GM18909 (cell line): ENCODE measurements at regions not wholly inside any gene's neighbourhood (a gene's known extent, or its start where the extent isn't known, plus 50 kb on each side); places are given as distances from the start of the nearest gene placed in this dataset.

Experiments
- ATAC-seq: cut with Tn5 transposase; IDR thresholded peaks from one replicate; pipeline ENCODE4 v1.9.1; 2021; ENCODE audit warnings: mild to moderate bottlenecking; ENCODE audit not compliant: unreplicated experiment, poor library complexity

GRCh38 chr4:176440698-176441097 lies 120.9 kb downstream of the SPCS3 start:
- no peak for ATAC-seq

- peak; percentile 43 for ATAC-seq
Measured at GRCh38 chr4:176441594-176441993, 121.8 kb downstream of the SPCS3 start.

- ATAC-seq, result no peak
Measured at GRCh38 chr4:176443117-176443516, 123.4 kb downstream of the SPCS3 start.

- ATAC-seq, result no peak
Measured at GRCh38 chr4:176443646-176444409, 124.1 kb downstream of the SPCS3 start.

GRCh38 chr4:176444741-176445140 lies 125.0 kb downstream of the SPCS3 start:
- ATAC-seq, result no peak

- no peak for ATAC-seq
Measured at GRCh38 chr4:176448761-176449160, 129.0 kb downstream of the SPCS3 start.

- no peak for ATAC-seq
Measured at GRCh38 chr4:176451443-176451842, 131.7 kb downstream of the SPCS3 start.

- no peak for ATAC-seq
Measured at GRCh38 chr4:176453079-176453478, 133.3 kb downstream of the SPCS3 start.

GRCh38 chr4:176453658-176454057 lies 133.9 kb downstream of the SPCS3 start:
- no peak for ATAC-seq

GRCh38 chr4:176464748-176465147 lies 145.0 kb downstream of the SPCS3 start:
- ATAC-seq, result peak; percentile 100

- ATAC-seq, result no peak
Measured at GRCh38 chr4:176467001-176467400, 147.2 kb downstream of the SPCS3 start.

- no peak for ATAC-seq
Measured at GRCh38 chr4:176469546-176469945, 149.8 kb downstream of the SPCS3 start.

- no peak for ATAC-seq
Measured at GRCh38 chr4:176470671-176471070, 150.9 kb downstream of the SPCS3 start.

- no peak for ATAC-seq
Measured at GRCh38 chr4:176475067-176475466, 155.3 kb downstream of the SPCS3 start.

GRCh38 chr4:176478076-176478475 lies 158.3 kb downstream of the SPCS3 start:
- no peak for ATAC-seq

- no peak for ATAC-seq
Measured at GRCh38 chr4:176479767-176480166, 160.0 kb downstream of the SPCS3 start.

- no peak for ATAC-seq
Measured at GRCh38 chr4:176482972-176483371, 163.2 kb downstream of the SPCS3 start.

GRCh38 chr4:176484301-176484984 lies 164.7 kb downstream of the SPCS3 start:
- no peak for ATAC-seq

- ATAC-seq, result no peak
Measured at GRCh38 chr4:176489001-176489400, 169.2 kb downstream of the SPCS3 start.

GRCh38 chr4:176492646-176493302 lies 173.0 kb downstream of the SPCS3 start:
- ATAC-seq, result peak; percentile 100

- no peak for ATAC-seq
Measured at GRCh38 chr4:176498617-176499256, 179.0 kb downstream of the SPCS3 start.
